Bronchial epithelial cell (primary cell): ENCODE measurements at regions not wholly inside any gene's neighbourhood (a gene's known extent, or its start where the extent isn't known, plus 50 kb on each side); places are given as distances from the start of the nearest gene placed in this dataset.

Experiments used
- DNase-seq: peaks from one replicate; pipeline ENCODE4 v3.0.0-alpha.2; 2010; ENCODE audit warnings: low read depth
- FAIRE-seq: peaks from 2 replicates; lab custom pipeline; 2011; peaks lifted over from hg19 to GRCh38; lab: Jason Lieb, UNC
- H3K27me3 ChIP-seq: 2 replicates; pipeline ENCODE4 v1.5.1; 2011; ENCODE audit warnings: low read length; ENCODE audit not compliant: control insufficient read depth, insufficient read depth
- H3K36me3 ChIP-seq: 2 replicates; pipeline ENCODE4 v1.5.1; 2011; ENCODE audit warnings: low read length; ENCODE audit not compliant: control insufficient read depth, insufficient read depth
- H3K4me3 ChIP-seq: 2 replicates; pipeline ENCODE4 v1.5.1; 2011; ENCODE audit warnings: mild to moderate bottlenecking, low read depth, low read length, control low read depth
- TF ChIP-seq, protein P1 (sequence below): IDR thresholded peaks from 2 replicates; pipeline ENCODE4 v1.5.1; 2011; ENCODE audit warnings: mild to moderate bottlenecking, moderate library complexity, low read length, control low read depth, inconsistent platforms; ENCODE audit not compliant: insufficient read depth, severe bottlenecking

DNA sequence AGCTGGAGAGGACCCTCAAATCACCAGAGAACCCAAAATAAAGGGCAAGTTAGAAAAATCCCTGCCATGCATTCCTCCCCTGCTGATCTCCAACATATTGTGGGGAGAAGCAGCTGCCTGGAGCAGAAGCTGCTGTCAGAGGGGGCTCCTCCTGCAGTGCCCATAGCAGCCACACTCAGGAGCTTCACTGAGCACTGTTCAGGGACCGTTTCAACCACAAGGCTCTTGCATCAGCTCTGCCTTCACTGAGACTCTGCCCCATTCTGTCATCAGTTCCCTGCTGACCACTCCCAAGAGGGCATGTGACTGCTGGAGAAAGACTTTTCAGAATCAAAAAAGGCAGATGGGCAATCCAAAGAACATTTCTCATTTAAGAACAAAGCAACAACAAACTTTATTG lies 392.7 kb downstream of the GALC start:
- no peak for FAIRE-seq

GRCh38 chr14:87581298-87581697 lies 411.7 kb downstream of the GALC start:
- DNase-seq, result no peak
- Histone ChIP-seq H3K27me3 (no peaks in the 10 kb centered on the region), H3K36me3 (no peaks in the 10 kb centered on the region), H3K4me3 (no peak overlapping the region)
- no peak for FAIRE-seq
- TF ChIP-seq, protein P1, sequence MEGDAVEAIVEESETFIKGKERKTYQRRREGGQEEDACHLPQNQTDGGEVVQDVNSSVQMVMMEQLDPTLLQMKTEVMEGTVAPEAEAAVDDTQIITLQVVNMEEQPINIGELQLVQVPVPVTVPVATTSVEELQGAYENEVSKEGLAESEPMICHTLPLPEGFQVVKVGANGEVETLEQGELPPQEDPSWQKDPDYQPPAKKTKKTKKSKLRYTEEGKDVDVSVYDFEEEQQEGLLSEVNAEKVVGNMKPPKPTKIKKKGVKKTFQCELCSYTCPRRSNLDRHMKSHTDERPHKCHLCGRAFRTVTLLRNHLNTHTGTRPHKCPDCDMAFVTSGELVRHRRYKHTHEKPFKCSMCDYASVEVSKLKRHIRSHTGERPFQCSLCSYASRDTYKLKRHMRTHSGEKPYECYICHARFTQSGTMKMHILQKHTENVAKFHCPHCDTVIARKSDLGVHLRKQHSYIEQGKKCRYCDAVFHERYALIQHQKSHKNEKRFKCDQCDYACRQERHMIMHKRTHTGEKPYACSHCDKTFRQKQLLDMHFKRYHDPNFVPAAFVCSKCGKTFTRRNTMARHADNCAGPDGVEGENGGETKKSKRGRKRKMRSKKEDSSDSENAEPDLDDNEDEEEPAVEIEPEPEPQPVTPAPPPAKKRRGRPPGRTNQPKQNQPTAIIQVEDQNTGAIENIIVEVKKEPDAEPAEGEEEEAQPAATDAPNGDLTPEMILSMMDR, result no peak

More for the DNA sequence above, 392.7 kb downstream of the GALC start:
- Histone ChIP-seq H3K27me3 (no peaks in the 10 kb centered on the region), H3K36me3 (no peaks in the 10 kb centered on the region), H3K4me3 (no peak overlapping the region)
- no peak for DNase-seq
- TF ChIP-seq, protein P1, result no peak

DNA sequence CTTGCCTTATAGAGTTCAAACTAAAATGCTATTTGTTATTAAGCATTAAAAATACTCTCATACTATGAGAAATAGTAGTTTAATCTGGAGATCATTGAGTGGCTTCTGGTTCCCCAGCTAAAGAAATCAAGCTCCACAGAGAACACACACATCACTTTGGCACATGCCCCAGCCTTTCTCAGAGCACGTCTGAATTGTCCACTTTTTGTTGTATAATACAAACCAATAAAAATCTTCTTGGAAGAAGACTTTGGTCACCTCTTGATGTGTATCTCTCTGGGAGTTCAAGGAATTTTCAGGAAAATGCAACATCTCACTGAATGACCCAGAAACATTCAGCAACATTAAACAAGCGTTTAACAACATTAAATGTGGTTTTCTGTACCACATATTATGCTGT lies 413.9 kb downstream of the GALC start:
- TF ChIP-seq, protein P1, result no peak
- H3K4me3 ChIP-seq, result no peak overlapping the region
- FAIRE-seq, result no peak

GRCh38 chr14:87575378-87575777 lies 417.6 kb downstream of the GALC start:
- Histone ChIP-seq H3K36me3 (no peaks in the 10 kb centered on the region), H3K27me3 (no peaks in the 10 kb centered on the region), H3K4me3 (no peak overlapping the region)
- TF ChIP-seq, protein P1, result no peak
- DNase-seq (no peak), FAIRE-seq (no peak)

More for the DNA sequence above, 413.9 kb downstream of the GALC start:
- DNase-seq, result no peak
- H3K27me3 ChIP-seq, result no peaks in the 10 kb centered on the region
- H3K36me3 ChIP-seq, result no peaks in the 10 kb centered on the region

DNA sequence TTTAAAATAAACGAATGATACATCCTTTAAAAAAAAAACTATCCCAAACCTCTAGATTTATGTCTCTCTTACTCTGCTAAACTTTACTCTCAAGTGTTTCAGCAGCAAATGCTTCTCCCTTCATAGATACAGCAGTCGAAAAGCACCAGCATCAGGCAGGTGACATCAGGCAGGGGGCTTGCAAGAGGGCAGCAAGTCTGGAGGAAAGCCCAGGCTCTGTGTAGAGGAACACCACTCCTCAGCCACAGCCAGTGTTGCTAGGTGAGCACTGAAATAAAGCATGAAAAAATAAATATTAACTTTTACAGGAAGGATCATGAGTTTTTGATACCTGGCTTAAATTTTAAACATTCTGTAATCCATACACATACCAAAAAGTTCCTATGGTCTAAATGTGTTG lies 419.4 kb downstream of the GALC start:
- DNase-seq (no peak), FAIRE-seq (no peak)
- H3K4me3 ChIP-seq, result no peak overlapping the region
- H3K36me3 ChIP-seq, result no peaks in the 10 kb centered on the region
- H3K27me3 ChIP-seq, result no peaks in the 10 kb centered on the region
- TF ChIP-seq, protein P1, result no peak

GRCh38 chr14:87567618-87568295 lies 425.2 kb downstream of the GALC start:
- Histone ChIP-seq H3K36me3 (no peaks in the 10 kb centered on the region), H3K27me3 (no peaks in the 10 kb centered on the region), H3K4me3 (no peak overlapping the region)
- DNase-seq, result no peak
- no peak for FAIRE-seq
- TF ChIP-seq, protein P1, result no peak
